HG02588 (cell line): ENCODE measurements at regions not wholly inside any gene's neighbourhood (a gene's known extent, or its start where the extent isn't known, plus 50 kb on each side); places are given as distances from the start of the nearest gene placed in this dataset.
"Not testable (repeated sequence)": the region's sequence is repeated elsewhere in the genome, so short reads cannot be mapped to it uniquely, and the experiment has no call there.

ENCODE experiments used
- ATAC-seq: cut with Tn5 transposase; IDR thresholded peaks from one replicate; pipeline ENCODE4 v1.9.1; 2021; ENCODE audit warnings: mild to moderate bottlenecking, moderate library complexity; ENCODE audit not compliant: unreplicated experiment

GRCh38 chr9:95788021-95788420 lies 87.5 kb upstream of the ERCC6L2 start:
- ATAC-seq: no peak

GRCh38 chr9:95785209-95785608 lies 90.3 kb upstream of the ERCC6L2 start:
- no peak for ATAC-seq

DNA sequence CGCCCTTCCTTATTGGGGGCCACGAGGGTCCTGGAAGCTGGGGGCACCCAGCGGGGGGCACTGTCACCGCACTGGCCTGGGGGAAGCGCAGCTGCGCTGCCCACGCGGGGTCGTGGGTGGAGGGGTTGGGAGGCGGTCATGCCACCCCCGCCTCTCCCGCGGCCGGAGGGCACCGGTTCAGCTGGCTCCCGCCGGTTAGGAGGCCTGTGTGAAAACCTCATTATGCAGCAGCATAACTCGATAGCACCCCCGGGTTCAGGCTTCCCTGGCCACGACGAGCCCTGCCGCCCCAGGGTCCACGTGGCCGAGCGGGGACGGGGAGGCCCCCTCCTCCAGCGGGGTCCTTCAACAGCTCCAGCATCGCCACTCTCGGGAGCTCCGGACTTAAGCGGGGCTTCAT lies 91.2 kb upstream of the ERCC6L2 start:
- ATAC-seq: no peak

DNA sequence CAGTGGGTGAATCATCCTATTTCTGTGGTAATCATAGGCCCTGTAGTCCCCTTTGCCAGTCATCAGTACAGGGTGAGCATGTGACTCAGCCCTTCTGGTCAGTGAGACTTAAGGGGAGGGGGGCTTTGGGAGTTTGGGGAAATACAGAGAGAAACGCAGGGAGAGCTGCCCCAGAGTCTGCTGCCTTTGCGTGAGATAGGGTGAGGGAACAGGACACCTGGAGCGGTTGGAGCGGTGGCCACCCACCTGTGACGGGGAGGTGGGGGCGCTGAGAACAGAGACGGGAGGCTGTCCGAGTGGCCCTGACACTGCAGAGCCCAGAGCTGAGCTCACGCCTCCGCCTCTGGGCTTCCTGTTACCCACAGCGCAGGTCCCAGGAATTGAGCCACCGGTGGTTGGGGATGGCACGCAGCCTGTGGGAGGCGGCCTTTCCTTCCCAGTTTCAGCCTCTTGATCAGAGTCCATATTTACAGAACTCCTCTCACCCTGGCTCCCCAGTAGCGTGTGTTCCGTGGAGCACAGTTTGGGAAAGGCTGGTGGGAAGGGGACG lies 92.0 kb upstream of the ERCC6L2 start:
- no peak for ATAC-seq

- ATAC-seq: no peak
These were observed 94.7 kb upstream of the ERCC6L2 start for GRCh38 chr9:95780751-95781150.

DNA sequence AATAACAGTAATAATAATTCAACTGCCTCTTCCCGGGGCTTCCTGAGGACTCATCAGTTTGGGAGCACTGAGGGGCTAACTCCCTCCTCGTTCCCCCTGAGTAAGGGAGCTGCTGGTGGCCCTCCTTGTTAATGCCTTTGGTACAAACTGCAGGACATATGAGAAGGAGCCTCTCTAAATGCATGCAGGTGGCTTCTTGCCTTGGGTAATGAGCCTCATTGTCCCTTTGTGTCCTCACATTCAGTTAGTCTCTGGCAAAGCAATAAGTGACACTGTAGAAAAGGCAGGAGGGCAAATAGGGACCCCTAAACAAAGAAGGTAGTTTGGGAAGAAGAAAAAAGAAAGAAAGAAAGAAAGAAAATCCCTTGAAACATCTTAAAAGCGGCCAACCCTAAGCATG lies 95.4 kb upstream of the ERCC6L2 start:
- ATAC-seq: no peak

DNA sequence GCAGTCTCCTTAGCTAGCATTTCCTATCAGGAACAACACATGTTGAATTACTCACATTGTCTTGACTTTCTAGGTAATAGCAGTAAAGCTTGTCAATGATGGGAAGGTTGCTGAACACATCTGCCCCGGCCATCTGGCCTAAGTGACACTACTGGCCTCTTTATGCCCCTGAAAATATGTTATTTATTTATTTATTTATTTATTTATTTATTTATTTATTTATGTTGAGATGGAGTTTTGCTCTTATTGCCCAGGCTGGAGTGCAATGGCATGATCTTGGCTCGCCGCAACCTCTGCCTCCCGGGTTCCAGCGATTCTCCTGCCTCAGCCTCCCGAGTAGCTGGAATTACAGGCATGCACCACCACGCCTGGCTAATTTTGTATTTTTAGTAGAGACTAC lies 95.9 kb upstream of the ERCC6L2 start:
- ATAC-seq: not testable (repeated sequence)

DNA sequence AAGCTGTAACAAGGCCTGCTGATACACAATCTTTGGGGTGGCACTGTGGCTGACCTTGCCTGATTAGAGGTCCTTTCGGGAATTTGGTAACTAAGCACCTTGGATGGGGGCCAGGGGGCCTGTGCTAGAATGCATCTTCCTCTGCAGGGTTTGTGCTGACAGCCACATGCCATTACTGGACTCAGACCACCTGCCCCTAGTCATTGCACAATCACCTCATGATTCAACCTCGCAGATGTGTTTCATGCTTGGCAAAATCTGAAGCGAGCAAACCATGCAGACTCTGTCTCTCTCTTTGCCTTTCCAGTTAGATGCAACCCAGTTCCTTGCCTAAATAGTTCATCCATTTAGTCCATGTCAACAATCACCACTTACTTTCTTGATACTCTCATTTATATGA lies 96.5 kb upstream of the ERCC6L2 start:
- ATAC-seq: no peak

DNA sequence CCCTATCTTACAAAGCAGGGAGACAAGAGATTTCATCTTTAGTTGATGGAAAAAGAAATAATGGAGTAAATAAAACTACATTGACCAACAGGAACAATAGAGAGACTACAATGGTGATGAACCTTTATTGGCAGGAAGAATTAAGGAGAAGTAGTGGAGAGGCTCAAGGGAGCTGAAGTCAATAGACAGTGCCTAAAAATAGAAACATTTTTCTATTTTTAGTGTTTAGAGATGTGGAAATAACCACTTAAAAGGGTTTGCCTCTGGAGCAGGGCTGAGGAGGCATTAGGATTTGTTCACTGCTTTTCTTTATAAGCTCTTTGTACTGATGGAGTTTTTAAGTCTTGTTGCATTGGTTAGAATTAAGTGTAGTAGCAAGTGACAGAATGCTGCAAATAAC lies 98.4 kb upstream of the ERCC6L2 start:
- ATAC-seq: no peak

GRCh38 chr9:95776176-95776575 lies 99.3 kb upstream of the ERCC6L2 start:
- no peak for ATAC-seq

GRCh38 chr9:95775191-95775590 lies 100.3 kb upstream of the ERCC6L2 start:
- ATAC-seq: no peak

DNA sequence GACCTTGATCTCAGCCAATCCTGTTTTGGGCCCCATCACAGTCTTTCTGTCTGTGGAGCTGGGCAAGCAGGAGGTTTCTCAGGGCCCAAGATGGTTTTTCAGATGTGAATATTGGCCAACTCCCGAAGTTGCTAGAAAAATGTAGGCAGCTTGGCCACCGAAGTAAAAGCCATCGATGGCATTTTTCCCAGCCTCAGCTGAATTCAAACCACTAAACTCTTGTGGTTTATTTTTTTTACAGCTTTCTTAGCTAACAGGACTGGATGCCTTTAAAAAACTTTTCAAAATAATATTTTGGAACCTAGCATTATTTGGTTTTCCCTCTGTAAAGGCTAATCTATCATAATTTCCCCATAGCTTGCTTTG lies 102.5 kb upstream of the ERCC6L2 start:
- ATAC-seq: no peak

GRCh38 chr9:95772320-95773052 lies 103.0 kb upstream of the ERCC6L2 start:
- ATAC-seq: no peak

GRCh38 chr9:95771556-95772246 lies 103.8 kb upstream of the ERCC6L2 start:
- ATAC-seq: no peak

DNA sequence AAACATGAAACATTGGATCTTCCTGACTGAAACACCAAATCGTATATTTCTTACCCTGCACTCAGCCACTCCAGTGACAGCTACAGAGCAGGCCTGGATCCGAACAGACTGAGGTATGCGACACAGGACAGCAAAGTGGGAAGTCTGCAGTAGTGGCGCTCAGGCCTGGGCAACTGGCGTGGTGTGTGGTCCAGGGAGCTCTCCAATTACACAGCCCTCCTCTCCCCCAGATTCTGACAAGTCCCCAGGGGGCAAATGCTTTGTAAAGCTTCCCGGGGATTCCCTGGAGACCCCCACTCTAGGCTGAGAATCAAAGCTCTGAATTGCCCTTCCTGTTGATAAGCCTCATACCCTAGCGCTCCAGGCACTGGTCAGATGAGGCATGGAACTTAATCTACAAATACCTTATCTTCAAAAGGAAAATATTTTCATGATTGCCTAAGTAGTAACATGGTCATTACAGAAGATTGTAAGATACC lies 104.8 kb upstream of the ERCC6L2 start:
- no peak for ATAC-seq

DNA sequence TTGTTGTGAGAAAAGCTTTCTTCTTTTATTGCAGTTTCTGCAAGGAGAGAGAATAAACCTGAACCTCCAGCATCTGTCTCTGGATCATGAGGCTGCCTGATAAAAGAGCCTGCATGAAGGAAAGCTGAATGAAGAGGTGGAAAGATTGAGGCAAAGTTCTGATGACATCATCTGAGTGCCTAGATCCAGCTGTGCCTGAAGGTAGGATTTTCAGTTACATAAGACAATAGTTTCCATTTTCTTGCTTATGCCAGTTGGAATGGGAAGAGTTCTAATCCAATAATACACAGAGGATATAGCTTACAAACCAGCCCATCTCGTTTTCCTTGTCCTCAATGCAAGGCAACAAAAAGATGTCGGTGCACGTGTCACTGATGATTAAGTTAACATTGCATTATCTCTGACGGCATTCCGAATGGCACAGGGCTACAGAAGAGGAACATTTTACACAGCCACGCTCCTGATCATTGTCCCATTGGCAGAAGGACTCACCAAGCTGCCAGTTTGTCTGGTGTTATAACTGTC lies 105.5 kb upstream of the ERCC6L2 start:
- no peak for ATAC-seq

- ATAC-seq: no peak
These were observed 106.0 kb upstream of the ERCC6L2 start for GRCh38 chr9:95769473-95769872.

GRCh38 chr9:95766906-95767305 lies 108.6 kb upstream of the ERCC6L2 start:
- ATAC-seq: no peak

DNA sequence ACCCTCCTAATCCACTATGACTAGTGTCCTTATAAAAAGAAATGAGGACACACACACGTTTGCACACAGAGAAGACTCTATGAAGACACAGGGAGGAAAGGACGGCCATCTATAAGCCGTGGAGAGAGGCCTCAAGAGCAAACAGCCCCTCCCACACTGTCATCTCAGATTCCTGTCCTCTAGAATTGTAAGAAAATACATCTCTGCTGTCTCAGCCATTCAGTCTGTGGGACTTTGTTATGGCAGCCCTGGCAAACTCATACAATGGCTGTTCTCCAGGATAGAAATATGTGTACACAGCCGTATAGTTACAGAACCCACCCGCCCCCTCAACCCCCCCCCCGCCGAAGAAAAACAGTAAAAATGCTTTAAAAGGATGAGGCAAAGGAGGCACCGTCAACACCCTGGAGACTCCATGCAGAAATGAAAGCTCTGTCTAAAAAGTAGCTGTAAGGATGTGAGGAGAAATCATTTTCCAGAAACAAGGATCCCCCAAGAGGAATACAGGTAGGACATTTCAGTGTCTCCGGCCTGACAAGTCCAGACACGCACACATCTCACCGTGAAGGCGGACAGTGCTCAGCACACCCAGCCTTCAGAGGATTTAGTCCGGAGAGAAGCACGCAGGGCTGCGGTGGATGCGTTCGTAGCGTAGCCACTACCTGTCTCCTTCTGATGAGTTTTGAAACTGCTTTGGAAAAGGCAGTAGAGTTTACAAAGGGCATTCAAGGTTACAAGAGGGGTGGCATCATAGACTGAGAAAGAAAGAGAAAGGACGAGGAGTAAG lies 110.8 kb upstream of the ERCC6L2 start:
- no peak for ATAC-seq

GRCh38 chr9:95763983-95764382 lies 111.5 kb upstream of the ERCC6L2 start:
- ATAC-seq: no peak

DNA sequence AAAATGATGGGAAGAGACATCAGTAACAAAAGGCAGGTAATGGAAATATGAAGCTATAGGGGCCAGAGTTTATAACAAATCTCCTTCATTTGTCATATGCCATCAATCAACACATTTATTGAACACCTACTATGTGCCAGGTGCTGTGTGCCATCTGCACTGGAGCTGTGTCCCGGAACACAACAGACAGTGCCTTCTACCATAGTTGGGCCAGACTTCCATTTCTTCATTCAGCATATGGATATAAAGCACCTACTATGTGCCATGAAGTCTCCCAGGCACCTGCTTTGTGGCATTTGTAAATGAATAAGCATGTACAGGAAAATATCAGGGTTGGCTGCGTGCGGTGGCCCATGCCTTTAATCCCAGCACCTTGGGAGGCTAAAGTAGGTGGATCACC lies 112.5 kb upstream of the ERCC6L2 start:
- ATAC-seq: no peak
